Hematopoietic multipotent progenitor cell treated with erythropoietin and hydrocortisone succinate and interleukin-3 and kit ligand, for 15 days (in vitro differentiated cells): ENCODE measurements at regions not wholly inside any gene's neighbourhood (a gene's known extent, or its start where the extent isn't known, plus 50 kb on each side); places are given as distances from the start of the nearest gene placed in this dataset.

Experiments
- DNase-seq: peaks from one replicate; pipeline ENCODE4 v3.0.0-alpha.2; 2015; ENCODE audit warnings: low spot score

GRCh38 chr14:53896726-53897125 lies 59.9 kb downstream of the BMP4 start:
- no peak for DNase-seq

- no peak for DNase-seq
Measured at GRCh38 chr14:53894456-53894855, 62.2 kb downstream of the BMP4 start.

GRCh38 chr14:53893374-53893773 lies 63.3 kb downstream of the BMP4 start:
- DNase-seq, result no peak

GRCh38 chr14:53890611-53891101 lies 66.0 kb downstream of the BMP4 start:
- DNase-seq, result no peak

- DNase-seq, result no peak
Measured at GRCh38 chr14:53888535-53889386, 67.9 kb downstream of the BMP4 start.

- no peak for DNase-seq
Measured at GRCh38 chr14:53885136-53885640, 71.4 kb downstream of the BMP4 start.

- no peak for DNase-seq
Measured at GRCh38 chr14:53884601-53885000, 72.0 kb downstream of the BMP4 start.

- no peak for DNase-seq
Measured at GRCh38 chr14:53883739-53884138, 72.9 kb downstream of the BMP4 start.

GRCh38 chr14:53882684-53883083 lies 73.9 kb downstream of the BMP4 start:
- no peak for DNase-seq

GRCh38 chr14:53881921-53882320 lies 74.7 kb downstream of the BMP4 start:
- no peak for DNase-seq

- DNase-seq, result no peak
Measured at GRCh38 chr14:53881161-53881871, 75.3 kb downstream of the BMP4 start.

- DNase-seq, result no peak
Measured at GRCh38 chr14:53880761-53881160, 75.9 kb downstream of the BMP4 start.

- no peak for DNase-seq
Measured at GRCh38 chr14:53879747-53880146, 76.9 kb downstream of the BMP4 start.

GRCh38 chr14:53879022-53879686 lies 77.5 kb downstream of the BMP4 start:
- DNase-seq, result no peak

- DNase-seq, result no peak
Measured at GRCh38 chr14:53875324-53875897, 81.2 kb downstream of the BMP4 start.

GRCh38 chr14:53874704-53875103 lies 81.9 kb downstream of the BMP4 start:
- no peak for DNase-seq

- DNase-seq, result no peak
Measured at GRCh38 chr14:53872681-53873089, 83.9 kb downstream of the BMP4 start.

- no peak for DNase-seq
Measured at GRCh38 chr14:53871951-53872350, 84.7 kb downstream of the BMP4 start.

GRCh38 chr14:53871011-53871410 lies 85.6 kb downstream of the BMP4 start:
- DNase-seq, result no peak

- no peak for DNase-seq
Measured at GRCh38 chr14:53865711-53866110, 90.9 kb downstream of the BMP4 start.

GRCh38 chr14:53861781-53862180 lies 94.8 kb downstream of the BMP4 start:
- DNase-seq, result no peak

- DNase-seq, result no peak
Measured at GRCh38 chr14:53858345-53858684, 98.3 kb downstream of the BMP4 start.
